Iris pigment epithelial cell (primary cell): ENCODE measurements at regions not wholly inside any gene's neighbourhood (a gene's known extent, or its start where the extent isn't known, plus 50 kb on each side); places are given as distances from the start of the nearest gene placed in this dataset.

ENCODE experiments used
- DNase-seq: peaks from one replicate; pipeline ENCODE4 v3.0.0-alpha.2; 2011; ENCODE audit warnings: low read depth

GRCh38 chr4:149928507-149928906 is 112.9 kb upstream of the IQCM start:
- no peak for DNase-seq

GRCh38 chr4:149931431-149931830 is 115.8 kb upstream of the IQCM start:
- DNase-seq = no peak

- no peak for DNase-seq
These were observed 116.5 kb upstream of the IQCM start for GRCh38 chr4:149932188-149932587.

GRCh38 chr4:149933120-149933519 is 117.5 kb upstream of the IQCM start:
- no peak for DNase-seq

- no peak for DNase-seq
These were observed 118.2 kb upstream of the IQCM start for GRCh38 chr4:149933883-149934282.

- DNase-seq = no peak
These were observed 128.9 kb upstream of the DCLK2 start for GRCh38 chr4:149949381-149949780.

- DNase-seq = no peak
These were observed 126.9 kb upstream of the DCLK2 start for GRCh38 chr4:149951152-149951900.

GRCh38 chr4:149952101-149952500 is 126.1 kb upstream of the DCLK2 start:
- no peak for DNase-seq

- no peak for DNase-seq
These were observed 125.5 kb upstream of the DCLK2 start for GRCh38 chr4:149952716-149953115.

GRCh38 chr4:149955780-149956390 is 122.4 kb upstream of the DCLK2 start:
- DNase-seq = no peak

- DNase-seq = no peak
These were observed 121.6 kb upstream of the DCLK2 start for GRCh38 chr4:149956678-149957077.

GRCh38 chr4:149961876-149962597 is 116.2 kb upstream of the DCLK2 start:
- DNase-seq = peak; percentile 81

GRCh38 chr4:149964001-149964796 is 114.0 kb upstream of the DCLK2 start:
- DNase-seq = no peak

- DNase-seq = no peak
These were observed 113.0 kb upstream of the DCLK2 start for GRCh38 chr4:149965206-149965605.

- no peak for DNase-seq
These were observed 105.8 kb upstream of the DCLK2 start for GRCh38 chr4:149972407-149972806.

GRCh38 chr4:149973181-149973580 is 105.1 kb upstream of the DCLK2 start:
- DNase-seq = no peak

- DNase-seq = no peak
These were observed 103.1 kb upstream of the DCLK2 start for GRCh38 chr4:149975172-149975571.

GRCh38 chr4:149980121-149980682 is 98.0 kb upstream of the DCLK2 start:
- no peak for DNase-seq

GRCh38 chr4:149980941-149981340 is 97.3 kb upstream of the DCLK2 start:
- peak; percentile 51 for DNase-seq

GRCh38 chr4:149983401-149983800 is 94.8 kb upstream of the DCLK2 start:
- no peak for DNase-seq

- no peak for DNase-seq
These were observed 94.3 kb upstream of the DCLK2 start for GRCh38 chr4:149983931-149984330.

- no peak for DNase-seq
These were observed 92.3 kb upstream of the DCLK2 start for GRCh38 chr4:149985981-149986380.
